ENCODE measurements at regions not wholly inside any gene's neighbourhood (a gene's known extent, or its start where the extent isn't known, plus 50 kb on each side); places are given as distances from the start of the nearest gene placed in this dataset.
"Not testable (repeated sequence)": the region's sequence is repeated elsewhere in the genome, so short reads cannot be mapped to it uniquely, and the experiment has no call there.

- Mint-ChIP-seq H3K4me3 (no peak overlapping the region), H3K9me3 (no peaks in the 10 kb centered on the region), H3K27me3 (ENCODE audit: low read depth) (peaks cover 4% of the 10 kb centered on the region), H3K36me3 (ENCODE audit: insufficient read depth) (no peaks in the 10 kb centered on the region), H3K4me1 (ENCODE audit: low read depth) (no peaks in the 10 kb centered on the region)
- no peak for ATAC-seq
- no peak for DNase-seq
Measured at GRCh38 chr14:38608244-38608643, 352.4 kb upstream of the CLEC14A start.

GRCh38 chr14:38605193-38606114 is 349.6 kb upstream of the CLEC14A start:
- DNase-seq (no peak), ATAC-seq (no peak)
- no peaks in the 10 kb centered on the region for H3K36me3 Mint-ChIP-seq (ENCODE audit: insufficient read depth)
- H3K4me3 Mint-ChIP-seq = no peak overlapping the region
- H3K4me1 Mint-ChIP-seq (ENCODE audit: low read depth) = no peaks in the 10 kb centered on the region
- no peaks in the 10 kb centered on the region for H3K9me3 Mint-ChIP-seq
- H3K27me3 Mint-ChIP-seq (ENCODE audit: low read depth) = peaks cover 6% of the 10 kb centered on the region

- not testable (repeated sequence) for H3K9me3 Mint-ChIP-seq; H3K36me3 Mint-ChIP-seq (ENCODE audit: insufficient read depth); H3K4me3 Mint-ChIP-seq; DNase-seq; H3K4me1 Mint-ChIP-seq (ENCODE audit: low read depth); ATAC-seq; H3K27me3 Mint-ChIP-seq (ENCODE audit: low read depth)
Measured at GRCh38 chr14:38600572-38600971, 344.7 kb upstream of the CLEC14A start.

GRCh38 chr14:38593476-38593875 is 337.6 kb upstream of the CLEC14A start:
- DNase-seq (no peak), ATAC-seq (no peak)
- Mint-ChIP-seq H3K36me3 (ENCODE audit: insufficient read depth) (no peaks in the 10 kb centered on the region), H3K4me3 (no peak overlapping the region), H3K4me1 (ENCODE audit: low read depth) (no peaks in the 10 kb centered on the region), H3K9me3 (no peaks in the 10 kb centered on the region), H3K27me3 (ENCODE audit: low read depth) (peaks cover 2% of the 10 kb centered on the region)

- Mint-ChIP-seq H3K27me3 (ENCODE audit: low read depth) (peaks cover 2% of the 10 kb centered on the region), H3K4me3 (no peak overlapping the region), H3K36me3 (ENCODE audit: insufficient read depth) (no peaks in the 10 kb centered on the region)
Measured at GRCh38 chr14:38592764-38593442, 337.0 kb upstream of the CLEC14A start.

GRCh38 chr14:38589747-38590350 is 334.0 kb upstream of the CLEC14A start:
- no peak overlapping the region for H3K4me3 Mint-ChIP-seq
- no peaks in the 10 kb centered on the region for H3K9me3 Mint-ChIP-seq
- ATAC-seq (no peak), DNase-seq (no peak)
- peaks cover 2% of the 10 kb centered on the region for H3K27me3 Mint-ChIP-seq (ENCODE audit: low read depth)
- no peaks in the 10 kb centered on the region for H3K36me3 Mint-ChIP-seq (ENCODE audit: insufficient read depth)
- H3K4me1 Mint-ChIP-seq (ENCODE audit: low read depth) = no peaks in the 10 kb centered on the region

More at GRCh38 chr14:38592764-38593442, 337.0 kb upstream of the CLEC14A start:
- DNase-seq (no peak), ATAC-seq (no peak)
- Mint-ChIP-seq H3K4me1 (ENCODE audit: low read depth) (no peaks in the 10 kb centered on the region), H3K9me3 (no peaks in the 10 kb centered on the region)

GRCh38 chr14:38583471-38583870 is 327.6 kb upstream of the CLEC14A start:
- no peaks in the 10 kb centered on the region for H3K36me3 Mint-ChIP-seq (ENCODE audit: insufficient read depth)
- ATAC-seq (no peak), DNase-seq (no peak)
- no peaks in the 10 kb centered on the region for H3K9me3 Mint-ChIP-seq
- no peak overlapping the region for H3K4me3 Mint-ChIP-seq
- no peaks in the 10 kb centered on the region for H3K4me1 Mint-ChIP-seq (ENCODE audit: low read depth)
- H3K27me3 Mint-ChIP-seq (ENCODE audit: low read depth) = no peaks in the 10 kb centered on the region

GRCh38 chr14:38578278-38578681 is 322.4 kb upstream of the CLEC14A start:
- H3K4me1 Mint-ChIP-seq (ENCODE audit: low read depth) = no peaks in the 10 kb centered on the region

GRCh38 chr14:38567703-38568102 is 311.8 kb upstream of the CLEC14A start:
- Mint-ChIP-seq H3K4me3 (no peak overlapping the region), H3K4me1 (ENCODE audit: low read depth) (no peaks in the 10 kb centered on the region), H3K36me3 (ENCODE audit: insufficient read depth) (no peaks in the 10 kb centered on the region), H3K27me3 (ENCODE audit: low read depth) (no peaks in the 10 kb centered on the region), H3K9me3 (no peaks in the 10 kb centered on the region)
- DNase-seq (no peak), ATAC-seq (no peak)

More at GRCh38 chr14:38578278-38578681, 322.4 kb upstream of the CLEC14A start:
- Mint-ChIP-seq H3K36me3 (ENCODE audit: insufficient read depth) (no peaks in the 10 kb centered on the region), H3K27me3 (ENCODE audit: low read depth) (no peaks in the 10 kb centered on the region), H3K4me3 (no peak overlapping the region), H3K9me3 (peaks cover 6% of the 10 kb centered on the region)
- DNase-seq = no peak
- no peak for ATAC-seq

GRCh38 chr14:38561657-38562056 is 305.8 kb upstream of the CLEC14A start:
- H3K4me1 Mint-ChIP-seq (ENCODE audit: low read depth) = no peaks in the 10 kb centered on the region
- ATAC-seq (no peak), DNase-seq (no peak)
- H3K9me3 Mint-ChIP-seq = peaks cover 14% of the 10 kb centered on the region
- no peaks in the 10 kb centered on the region for H3K27me3 Mint-ChIP-seq (ENCODE audit: low read depth)
- H3K36me3 Mint-ChIP-seq (ENCODE audit: insufficient read depth) = no peaks in the 10 kb centered on the region
- H3K4me3 Mint-ChIP-seq = no peak overlapping the region

- ATAC-seq (no peak), DNase-seq (no peak)
- H3K9me3 Mint-ChIP-seq = peaks cover 14% of the 10 kb centered on the region
- H3K4me1 Mint-ChIP-seq (ENCODE audit: low read depth) = no peaks in the 10 kb centered on the region
- H3K27me3 Mint-ChIP-seq (ENCODE audit: low read depth) = no peaks in the 10 kb centered on the region
- H3K36me3 Mint-ChIP-seq (ENCODE audit: insufficient read depth) = no peaks in the 10 kb centered on the region
- H3K4me3 Mint-ChIP-seq = no peak overlapping the region
Measured at GRCh38 chr14:38559711-38560110, 303.8 kb upstream of the CLEC14A start.

- H3K9me3 Mint-ChIP-seq = peaks cover 14% of the 10 kb centered on the region
- not testable (repeated sequence) for H3K27me3 Mint-ChIP-seq (ENCODE audit: low read depth); H3K4me3 Mint-ChIP-seq; DNase-seq; ATAC-seq; H3K36me3 Mint-ChIP-seq (ENCODE audit: insufficient read depth); H3K4me1 Mint-ChIP-seq (ENCODE audit: low read depth)
Measured at GRCh38 chr14:38557391-38557790, 301.5 kb upstream of the CLEC14A start.

- H3K4me1 Mint-ChIP-seq (ENCODE audit: low read depth) = no peaks in the 10 kb centered on the region
- peaks cover 14% of the 10 kb centered on the region for H3K9me3 Mint-ChIP-seq
- DNase-seq = no peak
- no peaks in the 10 kb centered on the region for H3K36me3 Mint-ChIP-seq (ENCODE audit: insufficient read depth)
- ATAC-seq = no peak
- no peak overlapping the region for H3K4me3 Mint-ChIP-seq
- no peaks in the 10 kb centered on the region for H3K27me3 Mint-ChIP-seq (ENCODE audit: low read depth)
Measured at GRCh38 chr14:38556252-38556651, 300.4 kb upstream of the CLEC14A start.

- no peaks in the 10 kb centered on the region for H3K36me3 Mint-ChIP-seq (ENCODE audit: insufficient read depth)
- no peak overlapping the region for H3K4me3 Mint-ChIP-seq
- no peaks in the 10 kb centered on the region for H3K27me3 Mint-ChIP-seq (ENCODE audit: low read depth)
- peaks cover 4% of the 10 kb centered on the region for H3K9me3 Mint-ChIP-seq
- no peak for DNase-seq
- no peaks in the 10 kb centered on the region for H3K4me1 Mint-ChIP-seq (ENCODE audit: low read depth)
- no peak for ATAC-seq
Measured at GRCh38 chr14:38554026-38554425, 298.1 kb upstream of the CLEC14A start.

Measured in activated T-cell treated with anti-CD3 and anti-CD28 coated beads, Interleukin-2, amount 50 U/mL, for 4 hours (primary cell).